Spleen (tissue), 7 donors: ENCODE measurements at regions not wholly inside any gene's neighbourhood (a gene's known extent, or its start where the extent isn't known, plus 50 kb on each side); places are given as distances from the start of the nearest gene placed in this dataset.

ENCODE experiments used
- CTCF ChIP-seq, 11 experiments: fragments of 200-600 bp in 7 of 11; fragments of 450-650 bp in 4 of 11; sonication (generic) in 4 of 11; IDR thresholded peaks in 8 of 11; conservative IDR thresholded peaks in 3 of 11; 1 replicate in 7 of 11; 2 replicates in 4 of 11; pipeline versions ENCODE4 v1.4.0 to v1.8.0; 2016 to 2021; ENCODE audit warnings: antibody characterized with exemption in 11 of 11, inconsistent platforms in 4 of 11, mild to moderate bottlenecking in 1 of 11
- POLR2A ChIP-seq, 3 donors: fragments of 450-650 bp; IDR thresholded peaks; one replicate each; pipeline ENCODE4 v1.5.1; 2017; ENCODE audit warnings: antibody characterized with exemption in 3 of 3, mild to moderate bottlenecking in 1 of 3
- donor health status: DM: no; HTN: no; CAD: no; lungs with moderate emphysema.
- donor health status: DM: no; HTN: no; CAD: no.
- donor health status: DM: no; HTN: no; CAD: no.

- TF ChIP-seq CTCF (IDR thresholded peaks at IDR 0.05 in 8 of 11, conservative IDR thresholded peaks at IDR 0.05 in 3 of 11): no peak
- TF ChIP-seq POLR2A (IDR thresholded peaks at IDR 0.05): no peak
Measured at GRCh38 chr13:90094357-90094756, 1253.1 kb upstream of the MIR17HG start.
